Activated CD4-positive, alpha-beta T cell treated with anti-CD3 and anti-CD28 coated beads, Interleukin-2, amount 10 ng/mL, durations not matched to agents 7 days and 5 days (primary cell): ENCODE measurements at regions not wholly inside any gene's neighbourhood (a gene's known extent, or its start where the extent isn't known, plus 50 kb on each side); places are given as distances from the start of the nearest gene placed in this dataset.

ENCODE experiments used
- CTCF ChIA-PET: fragments of 350-600 bp; sonication (Branson Sonifier 250); formaldehyde crosslinking; loops from one replicate; lab custom pipeline; 2021; ENCODE audit warnings: antibody characterized with exemption; lab: Charles Lee
- POLR2A ChIA-PET: fragments of 350-600 bp; sonication (Branson Sonifier 250); formaldehyde crosslinking; loops from one replicate; lab custom pipeline; 2021; ENCODE audit warnings: antibody characterized with exemption; lab: Charles Lee
- DNase-seq: peaks from one replicate; pipeline ENCODE4 v3.0.0-alpha.2; 2020
- H3K27ac Mint-ChIP-seq: one replicate; pipeline ENCODE4 v1.8.0; 2021; ENCODE audit warnings: mild to moderate bottlenecking, moderate library complexity, mixed read lengths
- H3K27me3 Mint-ChIP-seq: one replicate; pipeline ENCODE4 v1.8.0; 2021; ENCODE audit warnings: mixed read lengths
- H3K36me3 Mint-ChIP-seq: one replicate; pipeline ENCODE4 v1.8.0; 2021; ENCODE audit warnings: low read depth, mixed read lengths
- H3K4me1 Mint-ChIP-seq: one replicate; pipeline ENCODE4 v1.8.0; 2021; ENCODE audit warnings: mixed read lengths
- H3K4me3 Mint-ChIP-seq: one replicate; pipeline ENCODE4 v1.8.0; 2021; ENCODE audit warnings: mild to moderate bottlenecking, moderate library complexity, mixed read lengths
- H3K9me3 Mint-ChIP-seq: one replicate; pipeline ENCODE4 v1.8.0; 2021; ENCODE audit warnings: mixed read lengths

DNA sequence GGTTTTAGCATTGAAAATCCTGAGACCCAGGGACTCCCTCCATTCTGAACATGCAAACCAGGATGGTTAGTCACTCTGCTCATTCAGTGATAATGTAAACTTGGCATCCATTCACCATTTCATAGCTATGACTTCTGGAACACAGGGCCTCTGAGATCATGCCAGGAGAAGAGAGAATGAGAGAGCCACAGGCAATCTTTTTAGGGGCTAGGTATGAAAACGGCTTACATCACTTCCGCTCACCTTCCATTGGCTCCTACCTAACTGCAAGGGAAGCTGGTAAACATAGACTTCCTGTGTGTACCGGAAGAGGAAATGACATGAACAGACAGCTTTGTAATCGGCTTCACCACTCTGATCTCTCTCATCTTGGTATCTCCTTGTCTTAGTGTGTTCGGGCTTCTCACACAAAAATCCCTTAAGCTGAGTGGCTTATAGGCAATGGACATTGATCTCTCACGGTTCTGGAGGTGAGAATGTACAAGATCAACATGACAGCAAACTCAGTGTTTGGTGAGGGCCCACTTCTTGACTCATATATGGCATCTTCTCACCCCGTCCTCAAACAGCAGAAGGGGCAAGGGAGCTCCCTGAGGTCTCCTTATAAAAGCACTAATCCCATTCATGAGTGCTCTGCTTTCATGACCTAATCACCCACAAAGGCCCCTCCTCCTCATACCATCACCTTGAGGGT lies 465.9 kb upstream of the TBX3 start:
- Mint-ChIP-seq H3K36me3 (no peaks in the 10 kb centered on the region), H3K4me3 (no peak overlapping the region), H3K27ac (no peak overlapping the region), H3K9me3 (peaks cover 6% of the 10 kb centered on the region), H3K27me3 (no peaks in the 10 kb centered on the region), H3K4me1 (no peaks in the 10 kb centered on the region)
- CTCF ChIA-PET: no interaction called here
- POLR2A ChIA-PET: no interaction called here
- DNase-seq: no peak

- DNase-seq: no peak
- CTCF ChIA-PET: no interaction called here
- H3K4me1 Mint-ChIP-seq: no peaks in the 10 kb centered on the region
- peaks cover 6% of the 10 kb centered on the region for H3K9me3 Mint-ChIP-seq
- no peaks in the 10 kb centered on the region for H3K27me3 Mint-ChIP-seq
- H3K27ac Mint-ChIP-seq: no peak overlapping the region
- no peaks in the 10 kb centered on the region for H3K36me3 Mint-ChIP-seq
- POLR2A ChIA-PET: no interaction called here
- no peak overlapping the region for H3K4me3 Mint-ChIP-seq
These were observed 465.3 kb upstream of the TBX3 start for GRCh38 chr12:115149279-115149678.

DNA sequence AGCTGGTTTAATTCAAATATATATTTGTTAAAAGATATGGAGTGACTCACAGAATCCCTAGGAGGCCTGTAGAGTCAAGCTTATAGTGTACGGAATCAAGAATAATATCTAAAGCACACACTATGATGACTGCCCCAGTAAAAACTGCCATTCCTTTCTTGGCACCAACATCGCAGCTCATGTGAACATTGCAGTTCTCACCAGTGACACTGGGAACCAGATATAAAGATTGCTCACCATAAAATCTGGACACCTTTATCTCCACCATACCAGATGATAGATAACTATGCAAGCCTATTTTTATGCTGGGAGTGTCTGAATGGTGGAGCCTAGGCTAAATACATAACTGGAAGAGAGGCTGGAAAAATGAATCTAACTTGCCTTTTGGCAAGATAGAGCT lies 463.9 kb upstream of the TBX3 start:
- no peaks in the 10 kb centered on the region for H3K27me3 Mint-ChIP-seq

GRCh38 chr12:115146453-115146852 lies 462.5 kb upstream of the TBX3 start:
- H3K27me3 Mint-ChIP-seq: no peaks in the 10 kb centered on the region
- ChIA-PET POLR2A (no interaction called here), CTCF (no interaction called here)
- H3K36me3 Mint-ChIP-seq: no peaks in the 10 kb centered on the region
- H3K4me1 Mint-ChIP-seq: no peaks in the 10 kb centered on the region
- peaks cover 6% of the 10 kb centered on the region for H3K9me3 Mint-ChIP-seq
- H3K4me3 Mint-ChIP-seq: no peak overlapping the region
- no peak for DNase-seq
- no peak overlapping the region for H3K27ac Mint-ChIP-seq

More for the DNA sequence above, 463.9 kb upstream of the TBX3 start:
- Mint-ChIP-seq H3K27ac (no peak overlapping the region), H3K9me3 (peaks cover 6% of the 10 kb centered on the region), H3K4me3 (no peak overlapping the region), H3K4me1 (no peaks in the 10 kb centered on the region), H3K36me3 (no peaks in the 10 kb centered on the region)
- no peak for DNase-seq
- ChIA-PET CTCF (interaction anchor here (0.6 kb wide), 1 partner anchor 250 kb away, joined by 3 read pairs; no protein-coding TSS in a partner anchor), POLR2A (no interaction called here)

GRCh38 chr12:115144425-115144824 lies 460.4 kb upstream of the TBX3 start:
- Mint-ChIP-seq H3K9me3 (no peaks in the 10 kb centered on the region), H3K4me1 (no peaks in the 10 kb centered on the region), H3K27me3 (no peaks in the 10 kb centered on the region), H3K27ac (no peak overlapping the region), H3K36me3 (no peaks in the 10 kb centered on the region), H3K4me3 (no peak overlapping the region)
- no peak for DNase-seq
- ChIA-PET POLR2A (no interaction called here), CTCF (no interaction called here)

- no peak overlapping the region for H3K27ac Mint-ChIP-seq
- H3K9me3 Mint-ChIP-seq: no peaks in the 10 kb centered on the region
- ChIA-PET POLR2A (no interaction called here), CTCF (no interaction called here)
- H3K27me3 Mint-ChIP-seq: no peaks in the 10 kb centered on the region
- no peaks in the 10 kb centered on the region for H3K4me1 Mint-ChIP-seq
- DNase-seq: no peak
- H3K36me3 Mint-ChIP-seq: no peaks in the 10 kb centered on the region
- H3K4me3 Mint-ChIP-seq: no peak overlapping the region
These were observed 457.1 kb upstream of the TBX3 start for GRCh38 chr12:115140981-115141655.

- CTCF ChIA-PET: no interaction called here
- no peaks in the 10 kb centered on the region for H3K27me3 Mint-ChIP-seq
These were observed 454.0 kb upstream of the TBX3 start for GRCh38 chr12:115137812-115138521.

DNA sequence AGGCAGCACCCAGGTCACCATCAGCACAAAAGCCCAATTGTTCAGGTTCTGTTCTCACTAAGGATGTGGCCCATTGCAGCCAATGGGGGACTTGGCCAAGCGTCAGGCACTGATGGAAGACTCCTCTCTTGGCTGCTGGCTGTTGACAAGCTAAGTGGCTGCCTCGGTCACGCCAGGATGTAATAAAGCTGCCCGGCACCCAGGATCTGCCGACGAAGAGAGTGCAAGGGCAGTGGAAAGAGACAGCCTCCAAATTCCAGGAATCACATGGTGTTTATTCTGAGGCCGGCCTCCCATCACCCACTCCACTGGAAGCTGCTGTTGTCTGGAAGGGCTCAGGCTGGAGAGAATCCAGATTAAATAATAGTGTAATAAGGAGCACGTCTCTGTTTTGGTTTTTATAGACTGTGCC lies 451.8 kb upstream of the TBX3 start:
- H3K9me3 Mint-ChIP-seq: no peaks in the 10 kb centered on the region
- ChIA-PET CTCF (no interaction called here), POLR2A (no interaction called here)
- H3K27me3 Mint-ChIP-seq: no peaks in the 10 kb centered on the region
- H3K36me3 Mint-ChIP-seq: no peaks in the 10 kb centered on the region
- DNase-seq: no peak
- no peak overlapping the region for H3K27ac Mint-ChIP-seq
- no peaks in the 10 kb centered on the region for H3K4me1 Mint-ChIP-seq
- no peak overlapping the region for H3K4me3 Mint-ChIP-seq

More at GRCh38 chr12:115137812-115138521, 454.0 kb upstream of the TBX3 start:
- POLR2A ChIA-PET: no interaction called here
- Mint-ChIP-seq H3K4me3 (no peak overlapping the region), H3K36me3 (no peaks in the 10 kb centered on the region), H3K9me3 (no peaks in the 10 kb centered on the region), H3K27ac (no peak overlapping the region), H3K4me1 (no peaks in the 10 kb centered on the region)
- no peak for DNase-seq

GRCh38 chr12:115134298-115134697 lies 450.3 kb upstream of the TBX3 start:
- H3K4me3 Mint-ChIP-seq: no peak overlapping the region
- H3K27me3 Mint-ChIP-seq: no peaks in the 10 kb centered on the region
- DNase-seq: no peak
- no peaks in the 10 kb centered on the region for H3K36me3 Mint-ChIP-seq
- no peaks in the 10 kb centered on the region for H3K4me1 Mint-ChIP-seq
- H3K9me3 Mint-ChIP-seq: no peaks in the 10 kb centered on the region
- no peak overlapping the region for H3K27ac Mint-ChIP-seq
- ChIA-PET CTCF (interaction anchor here (0.6 kb wide), 1 partner anchor 55 kb away, joined by 3 read pairs; no protein-coding TSS in a partner anchor), POLR2A (no interaction called here)

DNA sequence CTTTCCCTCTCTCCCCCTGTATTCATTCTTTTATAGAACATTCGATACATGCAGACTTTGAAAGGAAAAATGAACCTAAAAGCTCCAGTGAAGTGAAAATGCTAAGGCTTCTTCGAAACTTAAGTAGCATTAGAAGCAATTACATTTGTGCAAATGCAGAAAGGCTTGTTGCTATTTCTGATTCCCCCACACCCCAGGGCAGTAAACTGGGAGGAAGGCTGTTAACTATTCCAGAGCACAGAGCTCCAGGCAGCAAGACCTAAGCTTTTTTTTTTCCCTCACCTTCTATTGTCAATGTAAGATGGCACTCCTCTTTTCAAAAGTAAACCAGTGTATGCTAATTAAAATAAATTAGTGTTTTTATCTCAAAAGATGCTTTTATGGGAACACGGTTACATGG lies 448.9 kb upstream of the TBX3 start:
- no peak overlapping the region for H3K4me3 Mint-ChIP-seq
- H3K4me1 Mint-ChIP-seq: no peaks in the 10 kb centered on the region
- H3K9me3 Mint-ChIP-seq: no peaks in the 10 kb centered on the region
- no peaks in the 10 kb centered on the region for H3K27me3 Mint-ChIP-seq
- POLR2A ChIA-PET: no interaction called here
- no peak for DNase-seq
- no peaks in the 10 kb centered on the region for H3K36me3 Mint-ChIP-seq
- CTCF ChIA-PET: no interaction called here
- no peak overlapping the region for H3K27ac Mint-ChIP-seq

- Mint-ChIP-seq H3K36me3 (no peaks in the 10 kb centered on the region), H3K27me3 (no peaks in the 10 kb centered on the region), H3K9me3 (no peaks in the 10 kb centered on the region), H3K27ac (no peak overlapping the region), H3K4me1 (no peaks in the 10 kb centered on the region), H3K4me3 (no peak overlapping the region)
- ChIA-PET POLR2A (no interaction called here), CTCF (no interaction called here)
- no peak for DNase-seq
These were observed 448.2 kb upstream of the TBX3 start for GRCh38 chr12:115132145-115132544.

DNA sequence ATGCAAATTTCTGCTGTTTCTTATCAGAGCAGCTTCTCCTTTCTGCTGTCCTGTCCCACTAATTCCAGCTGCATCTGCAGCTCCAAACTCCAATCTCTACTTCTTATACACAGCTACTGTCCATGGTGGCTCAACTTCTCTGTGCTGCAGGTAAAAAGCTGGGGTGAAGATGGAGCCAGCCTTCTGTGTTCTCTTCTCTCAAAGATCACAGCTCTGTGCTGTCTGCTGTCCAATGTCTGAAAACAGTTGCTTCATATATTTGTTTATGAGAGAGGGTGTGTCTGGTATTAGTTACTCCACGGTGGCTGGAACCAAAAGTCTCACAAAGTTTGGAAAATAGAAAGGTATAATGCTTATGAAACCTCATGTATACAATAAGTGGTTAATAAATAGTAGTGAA lies 445.8 kb upstream of the TBX3 start:
- Mint-ChIP-seq H3K36me3 (no peaks in the 10 kb centered on the region), H3K4me1 (no peaks in the 10 kb centered on the region), H3K4me3 (no peak overlapping the region), H3K27me3 (no peaks in the 10 kb centered on the region), H3K9me3 (no peaks in the 10 kb centered on the region), H3K27ac (no peak overlapping the region)
- DNase-seq: no peak
- ChIA-PET POLR2A (no interaction called here), CTCF (no interaction called here)

DNA sequence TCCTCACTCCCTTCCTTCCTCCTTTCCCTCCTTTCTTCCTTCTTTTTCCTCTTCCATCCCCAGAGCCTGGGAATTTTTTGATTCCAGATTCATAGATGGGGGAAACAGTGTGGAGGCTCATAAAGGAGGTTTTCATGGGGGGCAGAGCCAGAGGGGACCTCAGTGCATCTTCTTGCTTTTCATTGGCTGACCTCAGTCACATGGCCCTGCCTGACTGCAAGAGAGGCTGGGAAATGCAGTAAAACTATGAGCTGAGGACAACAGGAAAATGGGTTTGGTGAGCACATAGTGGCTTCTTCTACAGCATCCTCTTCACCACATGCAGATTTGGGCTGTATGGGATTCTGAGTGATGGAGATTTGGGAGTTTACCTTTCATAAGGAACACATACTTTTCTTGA lies 437.1 kb upstream of the TBX3 start:
- CTCF ChIA-PET: no interaction called here
- Mint-ChIP-seq H3K27ac (no peak overlapping the region), H3K36me3 (no peaks in the 10 kb centered on the region), H3K4me1 (no peaks in the 10 kb centered on the region), H3K9me3 (peaks cover 3% of the 10 kb centered on the region), H3K4me3 (no peak overlapping the region), H3K27me3 (no peaks in the 10 kb centered on the region)
- no peak for DNase-seq
- POLR2A ChIA-PET: no interaction called here
